Endothelial cell of umbilical vein (primary cell): ENCODE measurements at regions not wholly inside any gene's neighbourhood (a gene's known extent, or its start where the extent isn't known, plus 50 kb on each side); places are given as distances from the start of the nearest gene placed in this dataset.
"Not testable (repeated sequence)": the region's sequence is repeated elsewhere in the genome, so short reads cannot be mapped to it uniquely, and the experiment has no call there.

ENCODE experiments used
- BruUV-seq: library from RNA; stranded (reverse); fragments of 400-500 nt; replicated peaks from 2 replicates; lab custom pipeline; 2021; lab: Mats Ljungman, UMichigan
- CTCF ChIA-PET: fragments of 300-600, 350-600 bp; sonication (Branson Sonifier 250); formaldehyde crosslinking; loops from one replicate; lab custom pipeline; 2021; ENCODE audit warnings: antibody characterized with exemption, inconsistent platforms; lab: Charles Lee
- POLR2A ChIA-PET: fragments of 300-600, 350-600 bp; sonication (Branson Sonifier 250); formaldehyde crosslinking; loops from one replicate; lab custom pipeline; 2021; ENCODE audit warnings: antibody characterized with exemption, inconsistent platforms; lab: Charles Lee
- DNase-seq: peaks from one replicate; pipeline ENCODE4 v3.0.0-alpha.2; 2011; ENCODE audit warnings: low read depth, low spot score
- FAIRE-seq: peaks from 2 replicates; lab custom pipeline; 2011; peaks lifted over from hg19 to GRCh38; lab: Jason Lieb, UNC
- H2AFZ ChIP-seq: 2 replicates; pipeline ENCODE4 v1.6.0; 2012; ENCODE audit warnings: low read depth, low read length, control low read depth, inconsistent platforms
- H3K27ac ChIP-seq: 2 replicates; pipeline ENCODE4 v1.5.1; 2011; ENCODE audit warnings: low read depth, mild to moderate bottlenecking, control low read depth, low read length, moderate library complexity; ENCODE audit not compliant: insufficient read depth
- H3K27me3 ChIP-seq, 2 experiments: 2 replicates each; pipeline versions ENCODE4 v1.6.0 to v1.6.1; 2011; ENCODE audit warnings: low read length in 2 of 2, mixed read lengths in 1 of 2; ENCODE audit not compliant: control insufficient read depth in 2 of 2, insufficient read depth in 2 of 2
- H3K36me3 ChIP-seq, 2 experiments: 2 replicates in 1 of 2; 3 replicates in 1 of 2; pipeline ENCODE4 v1.5.1; 2011; ENCODE audit warnings: low read length in 2 of 2, mild to moderate bottlenecking in 1 of 2, moderate library complexity in 1 of 2; ENCODE audit not compliant: control insufficient read depth in 2 of 2, insufficient read depth in 2 of 2; ENCODE audit errors: extremely low read depth in 1 of 2
- H3K4me1 ChIP-seq: 3 replicates; pipeline ENCODE4 v1.5.1; 2011; ENCODE audit warnings: mild to moderate bottlenecking, low read length; ENCODE audit not compliant: control insufficient read depth, insufficient read depth; ENCODE audit errors: extremely low read depth
- H3K4me2 ChIP-seq: 2 replicates; pipeline ENCODE4 v1.6.1; 2011; ENCODE audit warnings: low read length, control low read depth, mixed read lengths; ENCODE audit not compliant: insufficient read depth
- H3K4me3 ChIP-seq, 3 experiments: fragments of 200-600 bp in 1 of 3; sonication (generic), shearing (Covaris generic) in 1 of 3; replicated peaks in 1 of 3; 2 replicates each; pipeline ENCODE4 v1.5.1; 2011 to 2016; ENCODE audit warnings: control low read depth in 3 of 3, low read length in 3 of 3, mild to moderate bottlenecking in 2 of 3, inconsistent platforms in 1 of 3, low read depth in 1 of 3, moderate library complexity in 1 of 3; ENCODE audit not compliant: insufficient read depth in 1 of 3
- H3K79me2 ChIP-seq: 2 replicates; pipeline ENCODE4 v1.6.0; 2012; ENCODE audit warnings: low read length, inconsistent platforms; ENCODE audit not compliant: control insufficient read depth, insufficient read depth
- H3K9ac ChIP-seq: replicated peaks from 2 replicates; pipeline ENCODE3; 2011; ENCODE audit warnings: low read length, control low read depth; ENCODE audit not compliant: insufficient read depth; ENCODE audit errors: extremely low read depth
- H3K9me1 ChIP-seq: replicated peaks from 3 replicates; pipeline ENCODE4 v1.6.0; 2011; ENCODE audit warnings: mild to moderate bottlenecking, low read length; ENCODE audit not compliant: control insufficient read depth, insufficient read depth; ENCODE audit errors: extremely low read depth
- H3K9me3 ChIP-seq: replicated peaks from 2 replicates; pipeline ENCODE4 v1.5.1; 2012; ENCODE audit warnings: low read length, inconsistent platforms; ENCODE audit not compliant: control insufficient read depth, insufficient read depth
- H4K20me1 ChIP-seq: replicated peaks from 2 replicates; pipeline ENCODE3; 2011; ENCODE audit warnings: mild to moderate bottlenecking, low read length; ENCODE audit not compliant: control insufficient read depth, insufficient read depth; ENCODE audit errors: extremely low read depth
- FOS ChIP-seq: IDR thresholded peaks from 2 replicates; pipeline ENCODE4 v1.6.1; 2011; ENCODE audit warnings: mild to moderate bottlenecking, low read length, moderate library complexity, borderline replicate concordance; ENCODE audit not compliant: insufficient read depth
- JUN ChIP-seq: IDR thresholded peaks from 2 replicates; pipeline ENCODE4 v1.6.1; 2011; ENCODE audit warnings: borderline replicate concordance, low read depth; ENCODE audit not compliant: insufficient read length, insufficient read depth
- MYC ChIP-seq: IDR thresholded peaks from one replicate; pipeline ENCODE4 v1.6.1; 2011; ENCODE audit warnings: mild to moderate bottlenecking, low read depth, low read length
- POLR2AphosphoS5 ChIP-seq: IDR thresholded peaks from 2 replicates; pipeline ENCODE4 v1.6.1; 2012; ENCODE audit warnings: low read depth, mild to moderate bottlenecking, control low read depth, low read length, moderate library complexity; ENCODE audit not compliant: insufficient read depth
- dilution Hi-C: fragments of 300-500 bp; cut with MboI; formaldehyde crosslinking; loops from one replicate; pipeline ENCODE4 v1.15.0; 2019; ENCODE audit warnings: low sequenced_read_pairs; ENCODE audit not compliant: extremely low pct_ligation_motif_present
- intact Hi-C: fragments of 100-400 bp; cut with micrococcal nuclease; formaldehyde crosslinking; loops from one replicate; pipeline ENCODE4 v1.10.0; 2022
- TF ChIP-seq, protein P1 (sequence below), 2 donors: IDR thresholded peaks; 1 replicate in 1 of 2; 2 replicates in 1 of 2; pipeline ENCODE4 v1.5.1; 2011; ENCODE audit warnings: low read length in 2 of 2, mild to moderate bottlenecking in 2 of 2, moderate library complexity in 2 of 2, control low read depth in 1 of 2, inconsistent platforms in 1 of 2, low read depth in 1 of 2; ENCODE audit not compliant: insufficient read depth in 1 of 2; ENCODE audit errors: extremely low read depth in 1 of 2

DNA sequence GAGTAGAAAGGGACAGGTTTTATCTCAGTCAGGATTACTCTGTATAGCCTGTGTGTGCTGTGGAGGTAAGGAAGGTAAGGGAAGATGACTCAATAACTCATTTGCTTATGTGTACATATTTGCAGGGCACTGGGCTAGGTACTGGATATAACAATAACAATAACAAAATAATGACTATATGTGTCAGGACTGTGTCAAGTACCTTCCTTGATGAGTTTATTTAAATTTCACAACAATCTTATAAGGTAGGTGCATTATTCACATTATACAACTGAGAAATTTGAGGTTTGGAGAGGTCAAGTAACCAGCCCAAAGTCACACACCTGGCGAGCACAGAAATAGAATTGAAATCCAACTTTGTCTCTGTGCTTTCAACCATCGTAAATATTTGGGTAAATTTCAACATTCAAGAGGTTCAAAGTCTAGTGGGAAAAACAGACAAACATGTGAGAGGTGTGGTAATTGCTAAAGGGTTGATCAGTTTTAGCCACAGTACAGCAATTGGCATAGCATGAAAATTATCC lies 131.8 kb downstream of the APIP start:
- Histone ChIP-seq H3K9me3 (no peaks in the 10 kb centered on the region), H3K9me1 (no peaks in the 10 kb centered on the region), H3K4me3 (no peak overlapping the region), H4K20me1 (no peaks in the 10 kb centered on the region), H2AFZ (no peak overlapping the region), H3K27me3 (no peaks in the 10 kb centered on the region), H3K4me1 (no peaks in the 10 kb centered on the region), H3K4me2 (no peak overlapping the region), H3K27ac (no peak overlapping the region), H3K36me3 (no peaks in the 10 kb centered on the region), H3K79me2 (no peaks in the 10 kb centered on the region), H3K9ac (no peak overlapping the region)
- ChIA-PET POLR2A (no interaction called here), CTCF (no interaction called here)
- intact Hi-C loops (no loop called here), dilution Hi-C loops (no loop called here)
- TF ChIP-seq, protein P1, sequence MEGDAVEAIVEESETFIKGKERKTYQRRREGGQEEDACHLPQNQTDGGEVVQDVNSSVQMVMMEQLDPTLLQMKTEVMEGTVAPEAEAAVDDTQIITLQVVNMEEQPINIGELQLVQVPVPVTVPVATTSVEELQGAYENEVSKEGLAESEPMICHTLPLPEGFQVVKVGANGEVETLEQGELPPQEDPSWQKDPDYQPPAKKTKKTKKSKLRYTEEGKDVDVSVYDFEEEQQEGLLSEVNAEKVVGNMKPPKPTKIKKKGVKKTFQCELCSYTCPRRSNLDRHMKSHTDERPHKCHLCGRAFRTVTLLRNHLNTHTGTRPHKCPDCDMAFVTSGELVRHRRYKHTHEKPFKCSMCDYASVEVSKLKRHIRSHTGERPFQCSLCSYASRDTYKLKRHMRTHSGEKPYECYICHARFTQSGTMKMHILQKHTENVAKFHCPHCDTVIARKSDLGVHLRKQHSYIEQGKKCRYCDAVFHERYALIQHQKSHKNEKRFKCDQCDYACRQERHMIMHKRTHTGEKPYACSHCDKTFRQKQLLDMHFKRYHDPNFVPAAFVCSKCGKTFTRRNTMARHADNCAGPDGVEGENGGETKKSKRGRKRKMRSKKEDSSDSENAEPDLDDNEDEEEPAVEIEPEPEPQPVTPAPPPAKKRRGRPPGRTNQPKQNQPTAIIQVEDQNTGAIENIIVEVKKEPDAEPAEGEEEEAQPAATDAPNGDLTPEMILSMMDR (IDR thresholded peaks at IDR 0.05; ENCODE audit: extremely low read depth in 1 of 2, insufficient read depth in 1 of 2, low read depth in 1 of 2, low read length in 2 of 2): no peak
- no peak for TF ChIP-seq MYC
- no TSS peak for BruUV-seq
- DNase-seq (no peak), FAIRE-seq (no peak)

DNA sequence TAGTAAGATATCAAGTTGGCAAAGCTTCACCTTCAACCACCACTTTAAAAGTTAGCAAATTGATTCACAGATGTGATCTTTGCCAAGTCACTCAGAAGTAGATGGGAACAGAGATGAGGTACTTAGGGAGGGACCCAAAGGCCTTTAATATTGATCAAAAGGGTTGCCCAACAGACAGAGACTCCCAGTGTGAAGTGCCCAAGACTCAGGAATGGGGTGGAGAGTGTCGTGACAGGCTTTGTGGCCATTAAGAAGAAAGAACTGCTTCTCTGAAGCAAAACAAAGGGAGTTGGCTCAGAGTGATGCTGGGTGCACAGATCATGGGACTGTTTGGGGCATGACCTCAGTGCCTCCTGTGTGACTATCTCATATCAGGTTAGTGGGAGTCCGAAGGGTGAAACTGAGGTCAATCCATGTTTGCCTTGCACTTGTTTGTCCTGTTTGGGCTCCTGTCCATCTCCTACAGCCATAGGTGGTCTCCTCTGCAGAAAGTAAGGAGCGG lies 132.3 kb downstream of the APIP start:
- Histone ChIP-seq H3K4me1 (no peaks in the 10 kb centered on the region), H3K9me3 (no peaks in the 10 kb centered on the region), H3K36me3 (no peaks in the 10 kb centered on the region), H4K20me1 (no peaks in the 10 kb centered on the region), H3K4me2 (no peak overlapping the region), H3K9ac (no peak overlapping the region), H3K79me2 (no peaks in the 10 kb centered on the region), H3K27me3 (no peaks in the 10 kb centered on the region), H3K27ac (no peak overlapping the region), H2AFZ (no peak overlapping the region), H3K4me3 (no peak overlapping the region), H3K9me1 (no peaks in the 10 kb centered on the region)
- CTCF ChIA-PET: no interaction called here
- DNase-seq: no peak
- POLR2A ChIA-PET: no interaction called here
- BruUV-seq: no TSS peak
- dilution Hi-C loops (no loop called here), intact Hi-C loops (no loop called here)
- no peak for FAIRE-seq
- TF ChIP-seq JUN (no peak), FOS (no peak), POLR2AphosphoS5 (no peak)

DNA sequence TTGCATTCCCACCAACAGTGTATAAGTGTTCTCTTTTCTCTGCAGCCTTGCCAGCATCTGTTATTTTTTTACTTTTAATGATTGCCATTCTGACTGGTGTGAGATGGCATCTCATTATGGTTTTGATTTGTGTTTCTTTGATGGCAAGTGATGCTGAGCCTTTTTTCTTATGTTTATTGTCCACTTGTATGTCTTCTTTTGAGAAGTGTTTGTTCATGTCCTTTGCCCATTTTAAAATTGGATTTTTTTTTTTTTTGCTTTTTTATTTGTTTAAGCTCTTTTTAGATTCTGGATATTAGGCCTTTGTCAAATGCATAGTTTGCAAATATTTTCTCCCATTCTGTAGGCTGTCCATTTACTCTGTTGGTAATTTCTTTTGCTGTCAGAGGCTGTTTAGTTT lies 134.4 kb downstream of the APIP start:
- CTCF ChIA-PET, H3K79me2 ChIP-seq, POLR2A ChIA-PET, intact Hi-C loops, H3K4me1 ChIP-seq, H2AFZ ChIP-seq, H3K9me1 ChIP-seq, FAIRE-seq, H3K27ac ChIP-seq, H3K9me3 ChIP-seq, H3K27me3 ChIP-seq, H3K4me2 ChIP-seq, H3K36me3 ChIP-seq, dilution Hi-C loops, H3K9ac ChIP-seq, H3K4me3 ChIP-seq, BruUV-seq, DNase-seq, H4K20me1 ChIP-seq: not testable (repeated sequence)
